NCI-H1048 (cell line): ENCODE measurements at regions not wholly inside any gene's neighbourhood (a gene's known extent, or its start where the extent isn't known, plus 50 kb on each side); places are given as distances from the start of the nearest gene placed in this dataset.
"Not testable (repeated sequence)": the region's sequence is repeated elsewhere in the genome, so short reads cannot be mapped to it uniquely, and the experiment has no call there.

Source experiments
- DNase-seq: peaks from one replicate; lab custom pipeline; 2025; lab: John Stamatoyannopoulos, UW

DNA sequence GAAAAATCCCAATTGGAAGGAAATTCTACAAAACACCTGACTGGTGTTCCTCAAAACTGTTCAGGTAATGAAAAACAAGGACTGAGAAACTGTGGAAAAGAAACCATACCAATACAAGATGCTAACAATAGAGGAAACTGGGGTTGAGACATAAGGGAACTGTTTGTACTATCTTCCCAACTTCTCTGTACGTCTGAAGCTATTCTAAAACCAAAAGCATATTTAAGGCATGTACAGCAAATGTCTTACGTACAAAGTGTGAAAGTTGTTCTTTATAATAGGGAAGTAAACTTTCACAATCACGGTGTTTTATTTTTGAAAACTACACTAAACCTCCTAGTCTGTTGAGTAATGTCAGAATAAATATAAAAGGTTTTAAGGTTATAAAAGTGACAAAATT, 776.1 kb upstream of the RAB6C start:
- DNase-seq: no peak

DNA sequence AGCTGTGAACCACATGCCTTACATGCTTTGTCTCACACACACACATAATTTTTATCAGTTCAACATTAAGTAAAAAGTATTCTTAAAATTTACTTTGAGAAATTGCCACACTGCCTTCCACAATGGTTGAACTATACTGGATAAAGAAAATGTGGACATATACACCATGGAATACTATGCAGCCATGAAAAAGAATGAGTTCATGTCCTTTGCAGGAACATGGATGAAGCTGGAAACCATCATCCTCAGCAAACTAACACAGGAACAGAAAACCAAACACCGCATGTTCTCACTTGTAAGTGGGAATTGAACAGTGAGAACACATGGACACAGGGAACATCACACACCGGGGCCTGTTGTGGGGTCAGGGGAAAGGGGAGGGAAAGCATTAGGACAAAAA, 774.9 kb upstream of the RAB6C start:
- DNase-seq: not testable (repeated sequence)

DNA sequence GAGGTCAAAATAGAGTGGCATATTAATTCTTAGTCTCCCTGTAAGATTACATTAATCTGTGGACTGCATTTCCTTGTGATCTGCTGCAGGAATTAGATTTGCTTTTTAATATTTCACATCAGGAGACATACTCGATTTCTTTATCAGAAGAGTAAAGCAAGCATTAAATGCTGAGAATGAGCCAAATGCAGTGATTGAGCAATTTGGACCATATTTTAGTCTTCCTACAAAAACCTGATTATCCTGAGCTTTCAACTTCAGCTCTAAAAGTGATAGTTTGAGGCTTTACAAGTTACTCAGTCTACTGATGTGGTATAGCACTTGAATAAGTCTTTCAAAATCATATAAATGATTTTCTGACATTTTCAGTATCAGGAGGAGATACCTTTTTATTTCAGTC, 774.3 kb upstream of the RAB6C start:
- DNase-seq: no peak

DNA sequence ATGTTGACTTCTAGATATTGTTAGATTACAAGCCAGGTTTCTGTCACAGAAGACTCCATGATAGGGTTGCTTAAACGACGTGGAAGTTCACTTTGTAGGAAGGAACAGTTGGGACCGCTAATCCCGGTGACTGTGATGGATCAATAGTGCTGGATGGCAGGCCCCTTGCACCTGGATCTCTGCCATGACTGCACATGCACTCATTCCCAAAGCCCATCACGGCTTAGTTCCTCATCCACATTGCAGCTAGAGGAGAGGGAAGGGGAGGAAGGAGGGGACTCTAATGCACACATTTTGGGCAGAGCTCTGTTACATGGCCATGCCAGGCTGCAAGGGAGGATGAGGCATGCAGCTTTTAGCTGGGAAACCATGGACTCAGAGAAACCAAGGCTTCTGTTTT, 773.7 kb upstream of the RAB6C start:
- no peak for DNase-seq

DNA sequence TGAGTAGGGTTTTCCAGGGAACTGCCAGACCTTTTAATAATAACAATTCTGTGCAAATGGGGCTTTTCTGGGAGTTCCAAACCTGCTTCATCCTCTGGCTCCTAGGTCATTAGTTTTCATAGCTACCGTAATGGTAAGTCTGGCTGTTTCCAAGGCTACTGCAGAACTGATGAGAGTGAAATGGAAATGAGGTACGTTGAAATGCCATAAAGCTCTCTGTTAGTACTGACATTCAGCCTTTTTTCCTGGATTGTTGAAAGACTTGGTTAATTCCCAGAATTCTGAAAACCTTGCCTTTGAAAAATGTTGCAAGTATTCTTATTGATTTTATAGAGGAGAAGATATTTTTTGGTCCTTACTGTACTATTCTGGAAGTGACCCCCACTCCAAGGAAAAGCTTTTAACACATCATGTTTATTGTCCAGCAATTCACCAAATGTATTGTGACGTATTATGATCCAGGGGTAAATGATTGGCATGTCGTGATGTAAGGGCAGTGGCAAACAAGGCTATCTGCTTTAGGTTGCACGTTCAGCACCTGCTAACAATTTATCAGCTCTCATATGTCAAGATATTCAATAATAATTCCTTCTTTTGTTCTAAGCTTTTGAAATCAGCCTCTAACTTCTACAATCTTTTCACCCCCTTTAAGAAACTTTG, 767.0 kb upstream of the RAB6C start:
- DNase-seq: no peak

DNA sequence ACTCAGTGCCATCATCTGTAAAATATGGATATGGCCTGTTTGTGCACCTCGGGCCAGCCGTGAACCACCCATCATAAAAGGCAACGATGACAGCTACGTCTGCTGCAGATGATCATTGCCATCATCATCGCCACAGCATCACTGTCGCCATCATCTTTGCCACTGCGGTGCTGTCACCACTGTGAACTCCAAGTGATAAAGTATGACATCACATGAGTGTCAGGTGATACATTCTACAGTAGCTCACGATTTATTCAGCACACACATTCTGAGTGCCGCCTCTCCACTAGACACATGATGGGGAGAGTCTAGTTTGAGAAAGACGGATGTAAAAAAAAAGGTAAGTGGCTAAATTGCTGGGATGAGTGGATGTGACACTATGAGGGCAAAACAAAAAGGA, 755.4 kb upstream of the RAB6C start:
- no peak for DNase-seq

DNA sequence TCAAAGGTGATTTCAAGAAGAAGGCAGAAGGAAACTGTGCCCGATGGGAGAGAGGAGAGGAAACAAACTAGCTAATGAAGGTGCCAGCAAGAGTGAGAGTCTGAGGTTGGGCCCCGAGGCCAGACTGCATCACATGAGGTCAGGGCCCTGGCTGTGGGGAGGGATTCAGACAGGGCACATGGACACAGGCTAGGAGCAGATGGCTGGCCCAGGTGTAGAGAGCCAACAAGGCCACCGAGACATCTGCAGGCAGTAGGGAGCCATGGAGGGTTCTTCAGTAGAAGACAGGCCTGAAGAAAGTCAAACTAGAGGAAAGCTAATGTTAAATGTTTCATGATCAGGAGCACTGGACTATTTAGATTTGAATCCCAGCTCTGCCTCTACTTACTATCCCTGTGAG, 755.0 kb upstream of the RAB6C start:
- no peak for DNase-seq

DNA sequence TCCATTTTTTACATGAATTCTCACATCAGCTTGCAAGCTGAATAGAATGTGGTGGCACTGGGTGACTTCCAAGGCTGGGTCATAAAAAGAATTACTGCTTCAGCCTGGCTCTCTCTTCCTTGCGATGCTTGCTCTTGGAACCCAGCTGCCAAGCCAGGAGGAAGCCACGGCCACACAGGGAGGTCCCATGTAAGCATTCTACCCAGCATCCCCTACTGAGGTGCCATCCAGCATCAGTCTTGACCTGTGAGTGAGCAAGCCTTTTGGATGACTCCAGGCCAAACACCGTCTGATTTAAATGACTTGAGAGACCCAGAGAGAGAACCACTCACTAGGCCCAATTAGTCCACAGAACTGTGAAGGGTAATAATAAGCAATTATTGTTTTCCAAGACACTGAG, 750.3 kb upstream of the RAB6C start:
- no peak for DNase-seq

DNA sequence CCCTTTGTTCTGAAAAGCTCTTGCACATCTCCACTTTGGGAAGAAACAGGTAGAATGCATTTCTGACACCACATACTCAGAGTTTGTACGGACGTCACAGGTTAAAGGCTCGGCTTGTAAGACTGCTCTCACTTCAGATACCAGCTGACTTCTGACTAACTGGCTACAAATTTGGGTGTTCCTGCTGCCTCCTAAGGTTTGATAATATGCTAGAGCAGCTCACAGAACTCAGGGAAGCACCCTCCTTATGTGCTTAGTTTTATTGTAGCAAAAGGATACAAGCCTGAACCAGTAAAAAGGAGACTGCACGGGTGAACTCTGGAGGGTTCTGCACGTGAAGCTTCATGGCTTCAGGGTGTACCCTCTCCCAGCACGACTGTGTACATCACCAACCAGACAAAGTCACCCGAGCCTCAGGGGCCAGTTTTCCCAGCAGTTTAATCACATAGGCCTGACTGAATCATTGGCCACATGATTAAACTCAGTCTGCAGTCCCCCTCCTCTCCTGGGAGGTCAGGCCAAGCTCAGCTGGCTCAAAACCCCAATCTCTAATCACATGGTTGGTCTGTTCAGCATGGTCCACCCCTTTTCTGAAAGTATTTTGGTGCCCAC, 749.5 kb upstream of the RAB6C start:
- no peak for DNase-seq

DNA sequence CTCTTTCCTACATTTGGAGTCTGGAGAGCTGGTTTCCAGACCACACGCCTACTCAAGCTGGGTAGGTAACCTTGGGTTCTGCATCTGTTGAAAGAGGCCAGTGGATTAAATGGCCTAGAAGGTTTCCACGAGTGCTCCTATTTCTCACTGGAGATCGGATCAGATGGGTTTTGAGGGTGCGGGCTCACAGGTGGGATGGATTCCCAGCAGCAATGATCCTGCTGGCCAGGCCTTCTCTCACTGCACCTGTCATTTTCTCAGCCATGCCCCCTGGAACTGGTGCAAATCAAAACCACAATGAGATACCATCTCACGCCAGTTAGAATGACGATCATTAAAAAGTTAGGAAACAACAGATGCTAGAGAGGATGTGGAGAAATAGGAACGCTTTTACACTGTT, 747.5 kb upstream of the RAB6C start:
- DNase-seq: no peak

DNA sequence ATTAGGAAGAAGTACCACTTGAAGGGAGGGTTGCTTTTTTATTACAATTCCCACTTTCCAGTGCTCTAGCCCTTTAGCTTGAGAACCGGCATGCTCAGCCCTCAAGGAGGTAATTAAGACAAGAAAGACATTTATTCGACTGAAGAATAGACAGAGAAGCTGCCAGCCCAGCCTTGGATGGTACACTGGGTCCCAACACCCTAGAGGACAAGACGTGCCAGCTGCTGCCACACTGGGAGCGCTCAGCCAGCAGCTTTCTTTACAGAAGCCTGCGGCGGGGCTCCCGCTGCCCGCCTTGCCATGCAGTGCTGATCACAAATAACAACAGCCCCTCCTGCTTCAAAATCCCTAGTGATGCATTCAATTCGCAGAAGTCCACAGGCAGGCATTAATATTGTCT, 746.3 kb upstream of the RAB6C start:
- no peak for DNase-seq

DNA sequence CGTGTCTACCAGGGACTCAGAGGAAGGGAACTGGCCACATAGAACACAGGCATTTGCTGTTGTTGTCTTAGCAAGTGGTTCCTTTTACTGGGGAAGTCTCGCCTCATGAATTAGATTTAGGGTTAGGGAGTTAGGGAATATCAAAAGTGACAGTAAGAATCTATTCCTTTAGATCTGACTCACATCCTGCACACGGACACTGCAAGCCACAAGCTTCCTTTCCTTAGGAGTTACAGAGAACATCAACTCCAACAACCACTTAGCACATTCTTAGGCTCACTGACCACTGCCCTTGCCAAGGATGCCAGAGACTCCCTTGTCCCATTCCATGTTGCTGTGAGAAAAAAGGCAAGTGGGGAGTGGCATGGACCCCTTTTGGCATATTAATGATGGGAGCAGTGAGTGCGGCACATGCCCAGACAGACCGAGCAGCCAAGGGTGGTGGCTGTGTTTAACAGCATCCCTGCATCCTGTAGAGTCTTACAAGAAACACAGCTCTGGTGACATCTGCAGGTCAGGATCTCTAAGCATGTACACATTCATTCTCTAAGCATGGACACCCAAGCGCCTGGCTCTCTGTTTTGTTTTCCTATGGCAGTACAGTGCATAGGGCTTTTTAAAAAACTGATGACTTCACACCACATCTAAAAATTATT, 745.6 kb upstream of the RAB6C start:
- no peak for DNase-seq

DNA sequence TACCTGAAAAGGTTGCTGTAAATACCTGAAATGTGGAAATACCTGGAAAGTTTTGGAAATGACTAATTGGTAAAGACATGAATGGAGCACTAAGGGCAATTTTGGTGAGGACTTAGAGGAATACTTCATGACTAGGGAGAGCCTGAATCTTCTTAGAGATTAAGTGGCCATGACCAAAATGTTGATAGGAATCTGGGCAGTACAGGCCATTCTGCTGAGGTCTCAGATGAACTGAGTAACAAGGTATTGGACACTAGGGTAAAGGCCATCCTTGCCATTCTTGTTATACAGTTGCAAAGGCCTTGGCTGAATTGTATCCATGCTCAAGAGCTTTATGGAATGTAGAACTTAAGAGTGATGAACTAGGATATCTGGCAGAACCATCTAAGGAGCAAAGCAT, 742.9 kb upstream of the RAB6C start:
- DNase-seq: no peak

DNA sequence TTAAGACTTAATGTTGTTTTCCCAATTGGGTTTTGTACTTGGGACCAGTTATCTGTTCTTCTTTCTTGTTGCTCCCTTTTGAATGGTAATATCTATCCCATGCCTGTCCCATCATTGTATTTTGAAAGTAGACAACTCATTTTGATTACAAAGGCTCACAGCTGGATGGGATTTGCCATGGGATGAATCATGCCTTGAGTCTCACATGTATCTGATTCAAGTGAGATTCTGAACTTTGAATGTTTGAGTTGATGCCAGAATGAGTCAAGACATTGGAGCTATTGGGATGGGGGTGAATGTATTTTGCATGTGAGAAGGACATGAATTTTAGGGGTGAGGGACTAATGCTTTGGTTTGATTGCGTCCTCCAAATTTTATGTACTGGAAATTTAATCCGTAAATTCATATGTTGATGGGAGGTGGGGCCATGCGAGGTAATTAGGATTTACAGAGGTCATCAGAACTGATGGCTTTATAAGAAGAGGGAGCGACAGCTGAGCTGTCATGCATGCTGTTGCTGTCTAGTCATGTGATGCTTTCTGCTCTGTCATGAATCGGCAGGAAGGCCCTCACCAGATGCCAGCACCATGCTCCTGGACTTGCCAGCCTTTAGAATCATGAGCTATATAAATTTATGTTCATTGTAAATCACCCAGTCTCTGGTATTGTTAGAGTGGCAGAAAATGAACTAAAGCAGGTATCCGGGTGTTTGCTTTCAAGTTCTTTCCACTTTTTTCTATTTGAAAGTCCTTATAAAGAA, 741.3 kb upstream of the RAB6C start:
- DNase-seq: no peak

DNA sequence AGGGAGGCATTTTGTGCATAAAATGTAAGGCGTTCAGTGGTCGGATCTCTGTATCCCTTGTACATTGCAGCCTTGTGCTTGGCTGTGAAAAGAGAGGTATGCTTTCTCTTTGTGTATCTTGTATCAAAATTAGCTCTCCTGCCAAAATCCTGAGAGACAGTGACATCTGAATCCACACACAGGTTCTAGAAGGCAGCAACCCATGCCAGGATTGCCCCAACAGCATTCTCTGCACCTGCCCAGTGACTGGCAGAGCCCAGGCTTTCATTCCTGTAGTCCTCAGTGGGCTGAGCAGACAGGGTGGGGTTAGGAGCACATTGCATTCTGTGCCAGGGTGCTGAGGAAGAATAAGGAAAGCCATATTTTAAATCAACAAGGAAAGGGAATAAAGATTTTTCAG, 740.3 kb upstream of the RAB6C start:
- DNase-seq: no peak

DNA sequence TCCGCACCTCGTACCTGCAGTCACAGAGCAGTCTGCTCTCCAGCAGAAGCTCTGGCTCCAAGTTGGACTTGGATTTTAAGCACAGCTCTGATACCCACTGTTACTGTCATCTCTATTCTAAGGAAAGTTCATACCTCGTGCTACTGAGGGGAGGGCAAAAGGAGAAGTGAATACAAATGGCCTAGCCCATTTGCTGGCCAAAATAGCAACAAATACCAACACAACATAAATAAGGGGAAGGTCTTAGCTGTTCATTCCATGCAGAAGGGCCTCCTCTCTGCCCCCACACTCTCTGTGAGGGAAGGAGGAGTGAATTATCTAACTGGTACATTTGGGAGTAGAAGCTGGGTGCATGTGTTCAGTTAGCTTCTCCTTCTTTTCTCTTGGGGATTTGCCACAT, 739.4 kb upstream of the RAB6C start:
- no peak for DNase-seq

DNA sequence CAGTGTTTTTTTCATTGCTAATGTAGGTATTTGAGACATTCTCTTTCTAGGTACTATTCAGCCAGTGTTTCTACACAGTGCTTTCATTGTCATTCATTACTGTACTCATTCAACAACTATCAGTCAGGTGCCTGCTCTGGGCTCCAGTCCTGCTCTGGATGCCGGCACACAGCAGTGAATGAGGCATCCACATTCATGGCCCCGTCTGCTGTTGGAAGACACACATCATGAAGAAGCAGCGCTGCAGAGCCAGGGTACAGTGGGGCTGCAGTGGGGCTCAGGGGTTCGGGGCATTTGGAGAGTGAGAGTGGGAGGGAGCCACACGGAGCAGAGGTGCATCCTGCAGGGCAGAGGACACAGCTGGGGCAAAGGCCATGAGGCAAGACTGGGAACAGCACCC, 737.2 kb upstream of the RAB6C start:
- DNase-seq: no peak

DNA sequence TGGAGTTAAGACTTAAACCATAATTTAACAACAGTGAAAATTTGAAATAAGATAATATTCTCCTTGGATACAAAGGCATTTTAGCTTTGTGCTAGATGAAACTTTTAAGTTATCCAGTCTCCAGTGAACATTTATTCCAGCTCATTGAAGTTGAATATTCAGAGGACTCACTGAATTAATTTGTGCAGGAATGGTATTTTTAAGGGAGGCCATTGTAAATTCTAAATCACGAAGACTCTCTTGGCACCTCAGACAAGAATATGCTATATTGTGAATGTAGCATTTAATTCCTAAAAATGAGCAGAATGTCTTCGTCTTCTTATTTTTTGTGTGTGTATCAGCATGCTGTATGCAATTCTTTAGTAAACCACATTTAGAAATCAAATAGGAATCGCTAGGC, 731.7 kb upstream of the RAB6C start:
- DNase-seq: no peak

DNA sequence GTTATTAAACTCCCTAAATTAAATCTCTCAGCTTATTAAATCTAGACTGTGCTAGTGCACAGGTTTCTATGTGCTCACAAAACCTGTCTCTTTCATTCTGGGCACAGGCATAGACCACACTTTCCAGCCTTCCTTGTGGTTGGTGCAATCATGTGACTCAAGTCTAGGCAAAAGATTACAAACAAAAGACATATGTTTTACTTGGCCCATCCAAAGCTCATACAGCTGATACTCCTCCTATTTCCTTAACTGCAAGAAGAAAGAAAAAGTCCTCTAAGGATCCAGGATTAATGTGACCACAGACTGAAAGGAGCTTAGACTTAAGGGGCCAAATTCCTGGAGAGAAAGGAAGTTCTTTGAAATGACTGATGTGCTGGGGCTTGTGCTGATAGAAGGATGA, 731.3 kb upstream of the RAB6C start:
- DNase-seq: no peak

DNA sequence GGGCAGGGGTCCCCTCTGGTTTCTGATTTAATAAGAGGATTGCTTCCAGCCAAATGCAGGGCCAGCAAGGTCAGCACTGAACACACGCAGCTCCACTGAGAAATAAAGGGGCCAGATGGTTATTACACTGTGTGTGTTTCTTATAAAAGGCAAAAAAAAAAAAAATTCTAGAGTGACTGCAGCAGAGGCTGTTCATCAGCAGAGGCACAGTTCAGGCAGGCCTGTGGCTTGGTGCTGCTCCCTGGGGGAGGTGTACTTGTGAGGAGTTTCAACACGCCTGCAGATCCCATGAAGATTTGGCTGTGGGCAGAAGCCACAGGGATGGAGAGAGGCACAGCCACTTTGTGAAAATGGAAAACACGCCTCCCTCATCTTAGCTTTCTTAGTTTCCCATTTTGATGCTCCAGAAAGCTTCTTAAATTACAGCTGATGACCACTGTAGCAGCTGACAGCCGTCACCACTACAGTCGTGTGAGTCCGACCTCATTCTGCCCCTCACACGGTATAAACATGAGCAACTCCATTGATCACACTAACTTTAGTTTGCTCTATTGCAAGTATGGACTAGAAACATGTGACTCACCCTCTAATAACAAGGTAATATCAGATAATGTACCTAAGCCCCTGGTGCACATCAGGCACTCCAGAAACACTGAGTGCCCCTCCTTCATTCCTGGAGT, 726.5 kb upstream of the RAB6C start:
- DNase-seq: no peak

DNA sequence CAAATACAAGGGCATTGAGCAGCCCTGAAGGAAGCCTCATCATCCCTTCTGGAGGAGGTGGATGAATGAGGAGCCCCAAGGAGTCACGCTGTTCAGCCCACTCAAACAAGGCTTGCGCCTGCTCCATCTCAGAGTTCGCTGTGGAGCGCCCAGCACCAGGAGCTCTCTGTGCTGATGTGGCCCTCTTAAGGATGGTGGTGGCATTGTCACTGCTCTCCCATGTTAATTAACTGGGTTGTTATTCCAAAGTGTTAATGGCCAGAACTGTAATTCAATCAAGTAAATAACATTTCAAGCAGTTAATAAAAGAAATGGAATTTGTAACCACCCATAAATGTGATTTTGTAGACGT, 726.0 kb upstream of the RAB6C start:
- DNase-seq: no peak

DNA sequence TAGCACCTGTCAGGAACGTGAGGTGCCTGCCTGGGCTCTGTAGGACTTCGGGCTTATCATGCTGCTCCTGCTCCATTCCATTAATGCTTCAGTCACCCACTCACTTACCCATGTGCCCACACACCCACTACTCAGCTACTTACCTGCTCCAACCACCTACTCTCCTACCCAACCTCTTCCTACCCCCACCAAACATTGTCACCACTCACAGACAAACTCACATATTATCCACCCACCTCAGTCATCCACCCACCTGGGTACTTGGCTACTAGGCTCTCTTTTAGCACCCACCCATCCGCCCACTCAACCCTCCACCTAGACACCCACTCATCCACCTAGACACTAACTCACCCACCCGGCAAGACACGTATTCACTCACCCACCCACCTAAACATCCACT, 724.7 kb upstream of the RAB6C start:
- no peak for DNase-seq
